HEK293T (cell line): ENCODE measurements at regions not wholly inside any gene's neighbourhood (a gene's known extent, or its start where the extent isn't known, plus 50 kb on each side); places are given as distances from the start of the nearest gene placed in this dataset.
"Not testable (repeated sequence)": the region's sequence is repeated elsewhere in the genome, so short reads cannot be mapped to it uniquely, and the experiment has no call there.

Experiments
- ARNT ChIP-seq: fragments of 450-650 bp; IDR thresholded peaks from 2 replicates; pipeline ENCODE4 v1.6.1; 2017; ENCODE audit warnings: mild to moderate bottlenecking
- BHLHE40 ChIP-seq: fragments of 450-650 bp; IDR thresholded peaks from 2 replicates; pipeline ENCODE4 v1.6.1; 2016; ENCODE audit warnings: mild to moderate bottlenecking, moderate library complexity, borderline replicate concordance
- CTBP1 ChIP-seq: fragments of 450-650 bp; IDR thresholded peaks from 2 replicates; pipeline ENCODE4 v1.6.1; 2016; ENCODE audit warnings: borderline replicate concordance
- ELF4 ChIP-seq: fragments of 450-650 bp; IDR thresholded peaks from 2 replicates; pipeline ENCODE4 v1.6.1; 2017; ENCODE audit warnings: antibody characterized with exemption
- FOXA1 ChIP-seq: fragments of 450-650 bp; IDR thresholded peaks from 2 replicates; pipeline ENCODE4 v1.6.1; 2016; ENCODE audit warnings: mild to moderate bottlenecking
- FOXK2 ChIP-seq: fragments of 450-650 bp; IDR thresholded peaks from 2 replicates; pipeline ENCODE4 v1.6.1; 2016; ENCODE audit warnings: mild to moderate bottlenecking
- FOXM1 ChIP-seq: fragments of 450-650 bp; IDR thresholded peaks from 2 replicates; pipeline ENCODE4 v1.6.1; 2017; ENCODE audit warnings: mild to moderate bottlenecking, borderline replicate concordance
- LEF1 ChIP-seq: fragments of 450-650 bp; IDR thresholded peaks from 2 replicates; pipeline ENCODE4 v1.6.1; 2017; ENCODE audit warnings: mild to moderate bottlenecking, borderline replicate concordance
- NFRKB ChIP-seq: fragments of 450-650 bp; IDR thresholded peaks from 2 replicates; pipeline ENCODE4 v1.6.1; 2016; ENCODE audit warnings: mild to moderate bottlenecking, moderate library complexity
- SP1 ChIP-seq: fragments of 450-650 bp; IDR thresholded peaks from 2 replicates; pipeline ENCODE4 v1.6.1; 2017
- SUZ12 ChIP-seq: fragments of 450-650 bp; IDR thresholded peaks from 2 replicates; pipeline ENCODE4 v1.6.1; 2016; ENCODE audit warnings: mild to moderate bottlenecking
- TF ChIP-seq, protein P1 (sequence below): fragments of 450-650 bp; IDR thresholded peaks from 2 replicates; pipeline ENCODE4 v1.6.1; 2016

GRCh38 chr17:16836315-16836915, 135.5 kb downstream of the TNFRSF13B start:
- not testable (repeated sequence) for TF ChIP-seq ARNT, SP1, SUZ12, BHLHE40, FOXA1, NFRKB, ELF4, LEF1, CTBP1, FOXM1, FOXK2
- TF ChIP-seq, protein P1, sequence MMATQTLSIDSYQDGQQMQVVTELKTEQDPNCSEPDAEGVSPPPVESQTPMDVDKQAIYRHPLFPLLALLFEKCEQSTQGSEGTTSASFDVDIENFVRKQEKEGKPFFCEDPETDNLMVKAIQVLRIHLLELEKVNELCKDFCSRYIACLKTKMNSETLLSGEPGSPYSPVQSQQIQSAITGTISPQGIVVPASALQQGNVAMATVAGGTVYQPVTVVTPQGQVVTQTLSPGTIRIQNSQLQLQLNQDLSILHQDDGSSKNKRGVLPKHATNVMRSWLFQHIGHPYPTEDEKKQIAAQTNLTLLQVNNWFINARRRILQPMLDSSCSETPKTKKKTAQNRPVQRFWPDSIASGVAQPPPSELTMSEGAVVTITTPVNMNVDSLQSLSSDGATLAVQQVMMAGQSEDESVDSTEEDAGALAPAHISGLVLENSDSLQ = not testable (repeated sequence)
